AG04450 (cell line): ENCODE measurements at regions not wholly inside any gene's neighbourhood (a gene's known extent, or its start where the extent isn't known, plus 50 kb on each side); places are given as distances from the start of the nearest gene placed in this dataset.
"Not testable (repeated sequence)": the region's sequence is repeated elsewhere in the genome, so short reads cannot be mapped to it uniquely, and the experiment has no call there.

Source experiments
- CTCF ChIA-PET: fragments of 300-600, 350-600 bp; formaldehyde crosslinking; extraction: SDS; loops from one replicate; lab custom pipeline; 2022; ENCODE audit warnings: antibody characterized with exemption, inconsistent platforms; lab: Charles Lee
- POLR2A ChIA-PET: fragments of 350-600 bp; formaldehyde crosslinking; extraction: SDS; loops from one replicate; lab custom pipeline; 2021; ENCODE audit warnings: antibody characterized with exemption, inconsistent platforms; lab: Yijun Ruan, JAX
- DNase-seq: peaks from one replicate; pipeline ENCODE4 v3.0.0-alpha.2; 2011; ENCODE audit warnings: low read depth, low spot score
- H3K27ac ChIP-seq: one replicate; pipeline ENCODE4 v1.5.1; 2012; ENCODE audit warnings: low read depth, low read length, control low read depth
- H3K27me3 ChIP-seq: one replicate; pipeline ENCODE4 v1.6.0; 2012; ENCODE audit warnings: low read length; ENCODE audit not compliant: control insufficient read depth, insufficient read depth
- H3K4me3 ChIP-seq: 2 replicates; pipeline ENCODE4 v1.5.1; 2011; ENCODE audit warnings: mild to moderate bottlenecking, low read depth, low read length, control low read depth
- H3K9me3 ChIP-seq: 2 replicates; pipeline ENCODE4 v1.5.1; 2012; ENCODE audit warnings: low read length; ENCODE audit not compliant: control insufficient read depth, insufficient read depth
- CTCF ChIP-seq: IDR thresholded peaks from 2 replicates; pipeline ENCODE4 v1.5.1; 2011; ENCODE audit warnings: low read depth, low read length, control low read depth, inconsistent platforms

- H3K27me3 ChIP-seq = no peaks in the 10 kb centered on the region
- no peak overlapping the region for H3K27ac ChIP-seq
- no peak for TF ChIP-seq CTCF
- no peak for DNase-seq
- H3K4me3 ChIP-seq = no peak overlapping the region
- CTCF ChIA-PET = no interaction called here
- POLR2A ChIA-PET = no interaction called here
- H3K9me3 ChIP-seq = no peaks in the 10 kb centered on the region
Measured at GRCh38 chr1:90349510-90349909, 354.6 kb downstream of the ZNF326 start.

- ChIA-PET CTCF (no interaction called here), POLR2A (no interaction called here)
- Histone ChIP-seq H3K27me3 (no peaks in the 10 kb centered on the region), H3K27ac (no peak overlapping the region), H3K4me3 (no peak overlapping the region), H3K9me3 (no peaks in the 10 kb centered on the region)
- DNase-seq = no peak
- no peak for TF ChIP-seq CTCF
Measured at GRCh38 chr1:90348934-90349333, 354.0 kb downstream of the ZNF326 start.

- H3K9me3 ChIP-seq, DNase-seq, H3K4me3 ChIP-seq, H3K27me3 ChIP-seq, POLR2A ChIA-PET, H3K27ac ChIP-seq, CTCF ChIA-PET: not testable (repeated sequence)
Measured at GRCh38 chr1:90348459-90348858, 353.5 kb downstream of the ZNF326 start.

GRCh38 chr1:90347366-90347765 is 352.5 kb downstream of the ZNF326 start:
- no peak overlapping the region for H3K4me3 ChIP-seq
- no peaks in the 10 kb centered on the region for H3K27me3 ChIP-seq
- CTCF ChIA-PET = no interaction called here
- H3K27ac ChIP-seq = no peak overlapping the region
- no peaks in the 10 kb centered on the region for H3K9me3 ChIP-seq
- no peak for TF ChIP-seq CTCF
- DNase-seq = no peak
- POLR2A ChIA-PET = no interaction called here

GRCh38 chr1:90346757-90347156 is 351.8 kb downstream of the ZNF326 start:
- CTCF ChIA-PET = no interaction called here
- H3K27me3 ChIP-seq = no peaks in the 10 kb centered on the region

More at GRCh38 chr1:90346757-90347156, 351.8 kb downstream of the ZNF326 start:
- POLR2A ChIA-PET = no interaction called here
- H3K4me3 ChIP-seq = no peak overlapping the region
- no peak for TF ChIP-seq CTCF
- no peak for DNase-seq
- no peak overlapping the region for H3K27ac ChIP-seq
- H3K9me3 ChIP-seq = no peaks in the 10 kb centered on the region
